Heart left ventricle (tissue), 13 donors: ENCODE measurements at regions not wholly inside any gene's neighbourhood (a gene's known extent, or its start where the extent isn't known, plus 50 kb on each side); places are given as distances from the start of the nearest gene placed in this dataset.

Source experiments
- POLR2A ChIP-seq, 2 donors: fragments of 450-650 bp; IDR thresholded peaks; one replicate each; pipeline ENCODE4 v1.6.1; 2017; ENCODE audit warnings: antibody characterized with exemption in 2 of 2, mild to moderate bottlenecking in 2 of 2, moderate library complexity in 2 of 2
- TF ChIP-seq, protein P1 (sequence below), 12 donors: fragments of 200-600 bp; sonication (generic) in 4 of 12; IDR thresholded peaks; one replicate each; pipeline versions ENCODE4 v1.5.0 to v1.8.0; 2018 to 2022; ENCODE audit warnings: antibody characterized with exemption in 12 of 12, mild to moderate bottlenecking in 5 of 12
- donor health status: ischemic (EF 13 %, LVEDD 7.1; RV severe dilation, severe dysfunction).
- donor health status: DM: no; HTN: yes; CAD: no.
- donor health status: DM: no; HTN: no; CAD: no.
- donor health status: ischemic (EF 25% LVEDD 6.9; RV normal size, moderate dysfunction).
- donor health status: ischemic (EF 25% LVEDD 5.7; RV mildly dilated, moderate dysfunction).
- donor health status: ischemic (EF 35%, LVEDD 5.7; RV mildly dilated, moderate dysfunction).
- donor health status: nonischemic (EF 11% LVEDD 7.7; RV severe dilation, severe dysfunction).
- donor health status: DM: yes; HTN: yes; CAD: no.
- donor health status: PGD.
- donor health status: ischemic (EF 29% LVEDD 5.4; RV normal size, mild dysfunction).
- donor health status: nonischemic (EF 23%, LVEDD 6.1; RV moderate dilation, normal function).

DNA sequence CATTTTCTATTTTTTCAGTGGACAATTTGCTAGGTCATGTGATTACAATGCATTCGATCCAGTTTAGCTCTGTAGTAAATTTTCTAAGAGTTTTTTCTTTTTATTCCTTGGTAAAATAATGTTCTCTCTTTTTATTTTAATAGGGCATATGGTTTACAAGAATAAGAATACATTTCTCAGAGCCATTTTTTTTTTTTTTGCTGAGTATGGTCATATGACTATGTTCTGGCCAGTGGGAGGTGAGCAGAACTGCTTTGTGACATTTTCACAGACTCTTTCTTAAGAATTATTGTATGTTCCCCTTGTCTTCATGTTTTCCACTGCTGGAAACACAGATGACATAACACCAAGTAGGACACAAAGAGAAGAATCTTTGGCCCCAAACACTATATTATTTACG, 626.6 kb upstream of the FSHR start:
- TF ChIP-seq, protein P1, sequence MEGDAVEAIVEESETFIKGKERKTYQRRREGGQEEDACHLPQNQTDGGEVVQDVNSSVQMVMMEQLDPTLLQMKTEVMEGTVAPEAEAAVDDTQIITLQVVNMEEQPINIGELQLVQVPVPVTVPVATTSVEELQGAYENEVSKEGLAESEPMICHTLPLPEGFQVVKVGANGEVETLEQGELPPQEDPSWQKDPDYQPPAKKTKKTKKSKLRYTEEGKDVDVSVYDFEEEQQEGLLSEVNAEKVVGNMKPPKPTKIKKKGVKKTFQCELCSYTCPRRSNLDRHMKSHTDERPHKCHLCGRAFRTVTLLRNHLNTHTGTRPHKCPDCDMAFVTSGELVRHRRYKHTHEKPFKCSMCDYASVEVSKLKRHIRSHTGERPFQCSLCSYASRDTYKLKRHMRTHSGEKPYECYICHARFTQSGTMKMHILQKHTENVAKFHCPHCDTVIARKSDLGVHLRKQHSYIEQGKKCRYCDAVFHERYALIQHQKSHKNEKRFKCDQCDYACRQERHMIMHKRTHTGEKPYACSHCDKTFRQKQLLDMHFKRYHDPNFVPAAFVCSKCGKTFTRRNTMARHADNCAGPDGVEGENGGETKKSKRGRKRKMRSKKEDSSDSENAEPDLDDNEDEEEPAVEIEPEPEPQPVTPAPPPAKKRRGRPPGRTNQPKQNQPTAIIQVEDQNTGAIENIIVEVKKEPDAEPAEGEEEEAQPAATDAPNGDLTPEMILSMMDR (IDR thresholded peaks at IDR 0.05) = no peak
- no peak for TF ChIP-seq POLR2A (IDR thresholded peaks at IDR 0.05)
